Panc1 (cell line): ENCODE measurements at regions not wholly inside any gene's neighbourhood (a gene's known extent, or its start where the extent isn't known, plus 50 kb on each side); places are given as distances from the start of the nearest gene placed in this dataset.

Experiments
- CTCF ChIP-seq: fragments of 450-650 bp; IDR thresholded peaks from 2 replicates; pipeline ENCODE4 v1.5.1; 2017; ENCODE audit warnings: mild to moderate bottlenecking
- POLR2AphosphoS5 ChIP-seq: IDR thresholded peaks from 2 replicates; pipeline ENCODE4 v1.6.1; 2012; ENCODE audit warnings: mild to moderate bottlenecking, low read depth, low read length, moderate library complexity
- SIN3A ChIP-seq: IDR thresholded peaks from 2 replicates; pipeline ENCODE4 v1.6.1; 2012; ENCODE audit warnings: low read depth, mild to moderate bottlenecking, low read length, moderate library complexity, borderline replicate concordance; ENCODE audit not compliant: insufficient read depth

- no peak for TF ChIP-seq CTCF
- TF ChIP-seq POLR2AphosphoS5, result no peak
- no peak for TF ChIP-seq SIN3A
Measured at GRCh38 chr5:126677121-126677520, 76.4 kb downstream of the PHAX start.
